ENCODE measurements at regions not wholly inside any gene's neighbourhood (a gene's known extent, or its start where the extent isn't known, plus 50 kb on each side); places are given as distances from the start of the nearest gene placed in this dataset.

- H3K4me3 ChIP-seq (ENCODE audit: low read length) = no peak overlapping the region
- TF ChIP-seq ZNF274 (IDR thresholded peaks at IDR 0.05; ENCODE audit: low read depth, low read length) = no peak
Measured at GRCh38 chr10:8527773-8528172, 473.3 kb downstream of the GATA3 start.

DNA sequence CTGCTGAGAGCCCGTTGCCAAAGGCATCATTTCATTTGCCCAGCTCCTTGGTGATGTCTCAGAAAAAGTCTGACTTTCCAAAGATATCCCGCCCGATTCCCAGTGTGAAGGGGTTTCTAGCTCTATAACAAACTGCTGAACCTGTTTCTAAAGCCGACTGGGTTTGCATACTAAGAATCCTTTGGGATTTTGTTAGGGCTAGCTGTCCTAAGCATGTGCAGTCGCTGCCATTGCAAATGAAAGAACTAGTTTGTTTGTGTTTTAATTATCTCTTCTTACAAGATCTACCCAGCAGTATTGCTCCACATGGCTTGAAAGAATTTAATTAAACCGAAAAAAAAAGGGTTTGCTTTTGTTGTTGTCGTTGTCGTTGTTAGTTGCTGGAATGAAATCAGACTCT is 476.6 kb downstream of the GATA3 start:
- TF ChIP-seq ZNF274 (IDR thresholded peaks at IDR 0.05; ENCODE audit: low read depth, low read length) = no peak
- no peak overlapping the region for H3K4me3 ChIP-seq (ENCODE audit: low read length)

GRCh38 chr10:8532647-8533046 is 478.2 kb downstream of the GATA3 start:
- H3K4me3 ChIP-seq (ENCODE audit: low read length) = no peak overlapping the region
- TF ChIP-seq ZNF274 (IDR thresholded peaks at IDR 0.05; ENCODE audit: low read depth, low read length) = no peak

- TF ChIP-seq ZNF274 (IDR thresholded peaks at IDR 0.05; ENCODE audit: low read depth, low read length) = no peak
- H3K4me3 ChIP-seq (ENCODE audit: low read length) = no peak overlapping the region
Measured at GRCh38 chr10:8533462-8533861, 479.0 kb downstream of the GATA3 start.

DNA sequence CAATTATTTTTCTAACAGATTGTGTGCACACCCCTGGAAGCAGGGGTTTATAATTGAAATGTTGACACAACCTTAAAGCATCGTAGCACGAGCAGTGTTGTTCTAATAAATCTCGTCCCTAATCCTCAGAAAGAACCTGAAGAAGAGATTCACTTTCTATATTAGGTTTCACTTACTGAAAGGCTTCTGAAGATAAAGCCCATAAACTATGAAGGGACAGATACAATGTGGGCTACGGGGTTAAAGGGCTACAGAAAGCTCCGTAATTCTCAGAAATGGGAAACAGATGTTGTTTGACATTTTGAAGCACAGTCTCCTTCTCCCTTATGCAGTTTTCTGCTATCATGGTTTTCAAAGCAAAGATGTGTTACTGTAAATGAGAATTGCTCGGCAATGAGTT is 479.6 kb downstream of the GATA3 start:
- H3K4me3 ChIP-seq (ENCODE audit: low read length) = no peak overlapping the region
- no peak for TF ChIP-seq ZNF274 (IDR thresholded peaks at IDR 0.05; ENCODE audit: low read depth, low read length)

DNA sequence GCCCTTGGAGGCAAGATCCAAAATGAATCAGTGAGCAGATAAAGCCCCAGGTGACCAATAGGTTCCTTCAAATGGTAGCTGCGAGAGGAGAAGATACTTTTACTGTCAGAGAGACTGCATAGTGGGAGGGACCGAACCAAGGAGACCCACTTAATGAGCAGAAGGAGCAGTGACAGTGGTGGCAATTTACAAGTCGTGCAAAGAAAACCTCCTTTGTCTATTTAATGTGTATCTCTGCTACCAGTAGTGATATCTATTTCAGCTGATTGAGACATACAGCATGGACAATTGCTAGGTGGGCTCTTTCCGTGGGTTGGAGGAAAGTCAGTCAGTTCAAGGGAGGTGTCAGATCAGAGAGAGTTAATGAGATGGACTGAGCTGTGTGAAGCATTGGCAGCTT is 480.4 kb downstream of the GATA3 start:
- no peak overlapping the region for H3K4me3 ChIP-seq (ENCODE audit: low read length)
- TF ChIP-seq ZNF274 (IDR thresholded peaks at IDR 0.05; ENCODE audit: low read depth, low read length) = no peak

GRCh38 chr10:8539056-8539455 is 484.6 kb downstream of the GATA3 start:
- no peak overlapping the region for H3K4me3 ChIP-seq (ENCODE audit: low read length)
- no peak for TF ChIP-seq ZNF274 (IDR thresholded peaks at IDR 0.05; ENCODE audit: low read depth, low read length)

GRCh38 chr10:8543361-8544056 is 489.0 kb downstream of the GATA3 start:
- TF ChIP-seq ZNF274 (IDR thresholded peaks at IDR 0.05; ENCODE audit: low read depth, low read length) = no peak

GRCh38 chr10:8544057-8544380 is 489.5 kb downstream of the GATA3 start:
- no peak overlapping the region for H3K4me3 ChIP-seq (ENCODE audit: low read length)
- no peak for TF ChIP-seq ZNF274 (IDR thresholded peaks at IDR 0.05; ENCODE audit: low read depth, low read length)

More at GRCh38 chr10:8543361-8544056, 489.0 kb downstream of the GATA3 start:
- H3K4me3 ChIP-seq (ENCODE audit: low read length) = no peak overlapping the region

DNA sequence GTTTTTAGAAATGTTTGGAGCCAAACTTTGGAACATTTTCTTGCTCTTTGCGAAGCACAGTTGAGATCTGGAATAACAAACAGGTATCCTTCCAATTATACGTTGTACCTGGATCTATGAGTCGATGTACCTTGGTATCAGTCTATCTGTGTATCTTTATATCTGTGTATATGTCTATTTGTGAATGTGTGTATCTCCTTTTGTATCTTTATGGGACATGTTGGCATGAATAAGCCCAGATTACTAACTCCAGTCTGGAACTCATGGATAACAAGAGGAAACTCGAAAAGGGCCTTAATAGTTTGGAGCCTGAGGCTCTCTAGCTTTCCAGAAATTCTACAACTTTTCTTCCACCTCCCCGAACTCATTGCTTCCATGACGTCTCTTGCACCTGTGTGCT is 490.0 kb downstream of the GATA3 start:
- no peak overlapping the region for H3K4me3 ChIP-seq (ENCODE audit: low read length)
- TF ChIP-seq ZNF274 (IDR thresholded peaks at IDR 0.05; ENCODE audit: low read depth, low read length) = no peak

DNA sequence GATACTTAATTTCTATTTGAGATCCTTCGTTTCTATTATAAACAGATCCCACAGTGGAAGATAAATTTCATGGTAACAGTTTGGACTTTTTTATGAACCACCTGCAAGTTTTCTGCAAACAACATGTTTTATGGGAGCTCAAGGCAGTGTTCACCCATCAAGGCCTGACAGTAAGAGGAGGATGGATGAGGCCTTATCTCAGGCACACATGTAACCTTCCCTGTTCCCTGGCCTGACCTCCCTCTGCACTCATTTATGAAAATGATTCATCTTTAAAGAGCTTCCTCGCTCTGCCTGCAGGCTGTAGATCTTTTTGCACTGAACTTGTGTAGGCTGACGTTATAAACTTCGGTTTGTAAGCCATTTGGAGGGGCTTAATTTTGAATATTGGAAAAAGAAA is 500.1 kb downstream of the GATA3 start:
- TF ChIP-seq ZNF274 (IDR thresholded peaks at IDR 0.05; ENCODE audit: low read depth, low read length) = no peak
- no peak overlapping the region for H3K4me3 ChIP-seq (ENCODE audit: low read length)

DNA sequence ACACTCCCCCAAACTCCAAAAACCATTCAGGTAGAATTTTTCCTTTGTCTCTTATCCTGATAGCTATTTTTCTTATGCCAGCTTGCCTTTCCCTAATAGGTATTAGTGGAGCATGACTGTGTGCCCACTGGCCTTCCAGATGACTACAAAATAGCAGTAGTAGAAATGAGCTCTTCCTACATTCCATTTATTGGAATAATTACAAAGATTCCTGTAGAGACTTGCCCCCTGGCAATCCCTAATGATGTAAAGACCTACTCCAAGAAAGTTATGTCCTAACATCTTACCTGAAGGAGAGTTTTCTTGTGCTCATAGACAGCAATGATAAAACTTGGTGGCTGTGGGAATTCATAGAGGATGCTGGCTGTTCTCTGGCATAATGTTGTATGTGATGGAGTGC is 501.8 kb downstream of the GATA3 start:
- TF ChIP-seq ZNF274 (IDR thresholded peaks at IDR 0.05; ENCODE audit: low read depth, low read length) = no peak
- H3K4me3 ChIP-seq (ENCODE audit: low read length) = no peak overlapping the region

DNA sequence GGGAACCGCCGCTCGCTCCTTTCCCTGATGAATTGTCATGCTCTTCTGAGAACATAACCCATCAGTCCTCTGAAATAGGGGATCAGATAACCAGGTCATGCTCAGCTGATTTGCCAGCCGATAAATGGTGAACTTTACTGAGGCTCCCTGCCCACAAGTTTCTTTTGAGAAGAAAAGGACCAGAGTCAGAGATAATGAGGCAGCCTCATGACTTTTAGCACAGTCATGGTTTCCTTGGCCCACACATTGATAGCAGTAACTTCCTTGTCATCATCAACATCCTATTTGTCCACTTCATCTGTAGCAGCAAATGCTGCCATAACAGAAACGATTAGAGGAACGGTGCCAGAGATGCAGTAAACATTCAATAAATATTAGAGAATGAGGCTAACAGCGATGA is 509.0 kb downstream of the GATA3 start:
- no peak for TF ChIP-seq ZNF274 (IDR thresholded peaks at IDR 0.05; ENCODE audit: low read depth, low read length)
- H3K4me3 ChIP-seq (ENCODE audit: low read length) = no peak overlapping the region

- no peak for TF ChIP-seq ZNF274 (IDR thresholded peaks at IDR 0.05; ENCODE audit: low read depth, low read length)
- no peak overlapping the region for H3K4me3 ChIP-seq (ENCODE audit: low read length)
Measured at GRCh38 chr10:8566737-8567136, 512.2 kb downstream of the GATA3 start.

- no peak overlapping the region for H3K4me3 ChIP-seq (ENCODE audit: low read length)
- TF ChIP-seq ZNF274 (IDR thresholded peaks at IDR 0.05; ENCODE audit: low read depth, low read length) = no peak
Measured at GRCh38 chr10:8568401-8568800, 513.9 kb downstream of the GATA3 start.

- TF ChIP-seq ZNF274 (IDR thresholded peaks at IDR 0.05; ENCODE audit: low read depth, low read length) = no peak
Measured at GRCh38 chr10:8575620-8576019, 521.1 kb downstream of the GATA3 start.

More at GRCh38 chr10:8575620-8576019, 521.1 kb downstream of the GATA3 start:
- no peak overlapping the region for H3K4me3 ChIP-seq (ENCODE audit: low read length)

All from GM08714 (cell line).